HEK293 (cell line): ENCODE measurements at regions not wholly inside any gene's neighbourhood (a gene's known extent, or its start where the extent isn't known, plus 50 kb on each side); places are given as distances from the start of the nearest gene placed in this dataset.

Source experiments
- CTCF ChIA-PET: fragments of 350-600 bp; formaldehyde crosslinking; extraction: SDS; loops from one replicate; lab custom pipeline; 2021; ENCODE audit warnings: antibody characterized with exemption; lab: Yijun Ruan, JAX
- POLR2A ChIA-PET: fragments of 300-600 bp; formaldehyde crosslinking; extraction: SDS; loops from one replicate; lab custom pipeline; 2020; ENCODE audit warnings: antibody characterized with exemption, inconsistent platforms; lab: Yijun Ruan, JAX
- H3K27ac ChIP-seq: fragments of 200-500 bp; sonication (Bioruptor generic); 2 replicates; pipeline ENCODE4 v1.5.1; 2014; ENCODE audit warnings: low read depth, low read length, control low read depth, inconsistent platforms; ENCODE audit errors: extremely low read depth
- H3K36me3 ChIP-seq, 2 experiments: fragments of 200-500 bp in 1 of 2; sonication (Bioruptor generic) in 1 of 2; 1 replicate in 1 of 2; 2 replicates in 1 of 2; pipeline ENCODE4 v1.5.1; 2014 to 2017; ENCODE audit warnings: inconsistent platforms in 2 of 2, low read length in 2 of 2; ENCODE audit not compliant: control insufficient read depth in 2 of 2, insufficient read depth in 1 of 2
- H3K4me1 ChIP-seq: fragments of 200-500 bp; sonication (Bioruptor generic); 2 replicates; pipeline ENCODE4 v1.5.1; 2014; ENCODE audit warnings: mild to moderate bottlenecking, low read length, inconsistent platforms; ENCODE audit not compliant: control insufficient read depth, insufficient read depth
- H3K4me3 ChIP-seq: 2 replicates; pipeline ENCODE4 v1.5.1; 2011; ENCODE audit warnings: low read depth, mild to moderate bottlenecking, control low read depth, low read length, moderate library complexity
- H3K9me3 ChIP-seq: fragments of 200-500 bp; sonication (Bioruptor generic); 2 replicates; pipeline ENCODE4 v1.5.1; 2014; ENCODE audit warnings: low read depth, low read length, inconsistent platforms; ENCODE audit not compliant: control insufficient read depth, insufficient read depth
- GLI4 ChIP-seq: fragments of 450-650 bp; formaldehyde crosslinking; IDR thresholded peaks from 2 replicates; pipeline ENCODE4 v1.5.1; 2016; ENCODE audit warnings: missing biosample characterization, missing genetic modification characterization
- GLIS2 ChIP-seq: fragments of 450-650 bp; formaldehyde crosslinking; IDR thresholded peaks from 2 replicates; pipeline ENCODE4 v1.5.1; 2016; ENCODE audit warnings: missing biosample characterization, missing genetic modification characterization
- HOXD13 ChIP-seq: sonication (generic); formaldehyde crosslinking; IDR thresholded peaks from 2 replicates; pipeline ENCODE4 v1.8.0; 2022; ENCODE audit warnings: missing genetic modification reagents, borderline replicate concordance
- KLF10 ChIP-seq: fragments of 450-650 bp; IDR thresholded peaks from 2 replicates; pipeline ENCODE4 v1.5.1; 2018; ENCODE audit warnings: missing biosample characterization, mild to moderate bottlenecking, missing genetic modification characterization
- PRDM4 ChIP-seq: fragments of 450-650 bp; formaldehyde crosslinking; IDR thresholded peaks from 2 replicates; pipeline ENCODE4 v1.5.1; 2017; ENCODE audit warnings: missing biosample characterization, missing genetic modification characterization
- YY2 ChIP-seq: fragments of 450-650 bp; formaldehyde crosslinking; IDR thresholded peaks from 2 replicates; pipeline ENCODE4 v1.5.1; 2016; ENCODE audit warnings: missing biosample characterization, missing genetic modification characterization
- ZBTB17 ChIP-seq: fragments of 450-650 bp; formaldehyde crosslinking; IDR thresholded peaks from 2 replicates; pipeline ENCODE4 v1.5.1; 2016; ENCODE audit warnings: missing biosample characterization, missing genetic modification characterization
- ZBTB48 ChIP-seq: fragments of 450-650 bp; formaldehyde crosslinking; IDR thresholded peaks from 2 replicates; pipeline ENCODE4 v1.5.1; 2016; ENCODE audit warnings: missing biosample characterization, missing genetic modification characterization
- ZNF311 ChIP-seq: fragments of 450-650 bp; formaldehyde crosslinking; IDR thresholded peaks from 2 replicates; pipeline ENCODE4 v1.5.1; 2017; ENCODE audit warnings: missing biosample characterization, missing genetic modification characterization, borderline replicate concordance
- ZNF335 ChIP-seq: fragments of 450-650 bp; formaldehyde crosslinking; conservative IDR thresholded peaks from 2 replicates; pipeline ENCODE4 v1.5.1; 2016; ENCODE audit warnings: missing biosample characterization, missing genetic modification characterization
- ZNF518A ChIP-seq: fragments of 450-650 bp; formaldehyde crosslinking; conservative IDR thresholded peaks from 2 replicates; pipeline ENCODE4 v1.5.1; 2016; ENCODE audit warnings: low read depth, missing biosample characterization, missing genetic modification characterization
- ZNF544 ChIP-seq: fragments of 450-650 bp; formaldehyde crosslinking; IDR thresholded peaks from 2 replicates; pipeline ENCODE4 v1.5.0; 2017; ENCODE audit warnings: missing biosample characterization, missing genetic modification characterization
- ZNF585B ChIP-seq: fragments of 450-650 bp; formaldehyde crosslinking; IDR thresholded peaks from 2 replicates; pipeline ENCODE4 v1.5.1; 2016; ENCODE audit warnings: missing biosample characterization, missing genetic modification characterization
- ZNF596 ChIP-seq: fragments of 450-650 bp; IDR thresholded peaks from 2 replicates; pipeline ENCODE4 v1.5.0; 2018; ENCODE audit warnings: missing biosample characterization, mild to moderate bottlenecking, missing genetic modification characterization, moderate library complexity
- ZNF624 ChIP-seq: fragments of 450-650 bp; formaldehyde crosslinking; IDR thresholded peaks from 2 replicates; pipeline ENCODE4 v1.5.1; 2017; ENCODE audit warnings: missing biosample characterization, missing genetic modification characterization
- ZNF707 ChIP-seq: fragments of 450-650 bp; formaldehyde crosslinking; IDR thresholded peaks from 2 replicates; pipeline ENCODE4 v1.5.1; 2016; ENCODE audit warnings: missing biosample characterization, missing genetic modification characterization
- ZNF768 ChIP-seq: fragments of 450-650 bp; formaldehyde crosslinking; IDR thresholded peaks from 2 replicates; pipeline ENCODE4 v1.5.1; 2018; ENCODE audit warnings: missing biosample characterization, mild to moderate bottlenecking, missing genetic modification characterization
- ZSCAN30 ChIP-seq: fragments of 450-650 bp; IDR thresholded peaks from 2 replicates; pipeline ENCODE4 v1.5.1; 2018; ENCODE audit warnings: missing biosample characterization, mild to moderate bottlenecking, missing genetic modification characterization, moderate library complexity
- ZSCAN5A ChIP-seq: fragments of 450-650 bp; formaldehyde crosslinking; IDR thresholded peaks from 2 replicates; pipeline ENCODE4 v1.5.1; 2016; ENCODE audit warnings: missing biosample characterization, missing genetic modification characterization

DNA sequence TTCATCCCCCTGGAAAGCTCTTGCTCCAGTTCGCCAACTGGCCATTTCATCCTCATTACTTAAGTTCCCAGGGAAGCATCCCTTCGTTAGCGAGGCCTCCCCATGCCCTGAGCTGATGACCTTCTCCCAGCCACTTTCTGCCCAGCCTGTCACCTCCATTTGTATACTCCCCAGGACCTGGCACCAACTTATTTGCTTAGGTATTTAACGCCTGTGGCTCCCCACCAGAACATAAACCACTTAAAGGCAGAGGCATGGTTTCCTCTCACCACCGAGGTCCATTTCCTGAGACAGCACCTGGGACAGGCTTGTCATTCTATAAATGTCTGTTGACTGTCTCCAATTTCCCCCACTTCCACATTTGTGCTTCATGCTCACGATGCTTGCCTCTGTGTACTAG is 189.0 kb downstream of the ZNF621 start (continued):
- TF ChIP-seq ZNF585B (tag by site-specific recombination) = no peak
- TF ChIP-seq ZNF518A = no peak
- TF ChIP-seq GLIS2 (tag by site-specific recombination) = no peak

- no peak for TF ChIP-seq KLF10 (tag by site-specific recombination)
- TF ChIP-seq ZBTB17 (tag by site-specific recombination) = no peak
- no peak for TF ChIP-seq ZNF544
- TF ChIP-seq ZNF624 (tag by site-specific recombination) = no peak
- Histone ChIP-seq H3K27ac (no peak overlapping the region), H3K4me1 (no peaks in the 10 kb centered on the region), H3K36me3 (no peaks in the 10 kb centered on the region), H3K4me3 (no peak overlapping the region), H3K9me3 (no peaks in the 10 kb centered on the region)
- ChIA-PET CTCF (interaction anchor here (0.5 to 0.7 kb wide), 2 partner anchors 792 to 1165 kb away, joined by 4 read pairs; no protein-coding TSS in a partner anchor), POLR2A (no interaction called here)
Observed at GRCh38 chr3:40714771-40715345, 190.1 kb downstream of the ZNF621 start.

GRCh38 chr3:40715551-40715950 is 190.8 kb downstream of the ZNF621 start:
- no peak overlapping the region for H3K4me3 ChIP-seq
- no peak for TF ChIP-seq HOXD13 (CRISPR knock-in tag)
- TF ChIP-seq, all 188 proteins: peak for 0
- ChIA-PET CTCF (interaction anchor here (0.5 to 0.7 kb wide), 2 partner anchors 791 to 1165 kb away, joined by 4 read pairs; no protein-coding TSS in a partner anchor), POLR2A (no interaction called here)
- H3K4me1 ChIP-seq = no peaks in the 10 kb centered on the region
- H3K27ac ChIP-seq = no peak overlapping the region
- no peaks in the 10 kb centered on the region for H3K36me3 ChIP-seq
- no peaks in the 10 kb centered on the region for H3K9me3 ChIP-seq

GRCh38 chr3:40717471-40717870 is 192.7 kb downstream of the ZNF621 start:
- H3K36me3 ChIP-seq = no peaks in the 10 kb centered on the region
- ChIA-PET POLR2A (no interaction called here), CTCF (no interaction called here)
- no peaks in the 10 kb centered on the region for H3K9me3 ChIP-seq
- no peak overlapping the region for H3K4me3 ChIP-seq
- no peak overlapping the region for H3K27ac ChIP-seq
- H3K4me1 ChIP-seq = no peaks in the 10 kb centered on the region
- no peak for TF ChIP-seq YY2
- no peak for TF ChIP-seq ZSCAN5A (tag by site-specific recombination)
- no peak for TF ChIP-seq ZBTB48 (tag by site-specific recombination)
- TF ChIP-seq ZSCAN30 (tag by site-specific recombination) = no peak
- TF ChIP-seq ZNF311 = no peak
- TF ChIP-seq ZNF585B (tag by site-specific recombination) = no peak
- TF ChIP-seq ZNF335 (tag by site-specific recombination) = no peak
- no peak for TF ChIP-seq GLI4 (tag by site-specific recombination)
- no peak for TF ChIP-seq ZNF596
- no peak for TF ChIP-seq PRDM4
- no peak for TF ChIP-seq ZNF768
- TF ChIP-seq ZNF707 (tag by site-specific recombination) = no peak
- no peak for TF ChIP-seq GLIS2 (tag by site-specific recombination)
